Glomerular endothelial cell (primary cell): ENCODE measurements at regions not wholly inside any gene's neighbourhood (a gene's known extent, or its start where the extent isn't known, plus 50 kb on each side); places are given as distances from the start of the nearest gene placed in this dataset.

ENCODE experiments used
- DNase-seq: peaks from one replicate; pipeline ENCODE4 v3.0.0-alpha.2; 2011; ENCODE audit warnings: low read depth, low spot score; ENCODE audit errors: extremely low read depth

- no peak for DNase-seq
Observed at GRCh38 chr1:10895621-10896020, 99.2 kb upstream of the CASZ1 start.

- DNase-seq = no peak
Observed at GRCh38 chr1:10896673-10897072, 100.2 kb upstream of the CASZ1 start.

- DNase-seq = no peak
Observed at GRCh38 chr1:10897321-10897980, 101.0 kb upstream of the CASZ1 start.

DNA sequence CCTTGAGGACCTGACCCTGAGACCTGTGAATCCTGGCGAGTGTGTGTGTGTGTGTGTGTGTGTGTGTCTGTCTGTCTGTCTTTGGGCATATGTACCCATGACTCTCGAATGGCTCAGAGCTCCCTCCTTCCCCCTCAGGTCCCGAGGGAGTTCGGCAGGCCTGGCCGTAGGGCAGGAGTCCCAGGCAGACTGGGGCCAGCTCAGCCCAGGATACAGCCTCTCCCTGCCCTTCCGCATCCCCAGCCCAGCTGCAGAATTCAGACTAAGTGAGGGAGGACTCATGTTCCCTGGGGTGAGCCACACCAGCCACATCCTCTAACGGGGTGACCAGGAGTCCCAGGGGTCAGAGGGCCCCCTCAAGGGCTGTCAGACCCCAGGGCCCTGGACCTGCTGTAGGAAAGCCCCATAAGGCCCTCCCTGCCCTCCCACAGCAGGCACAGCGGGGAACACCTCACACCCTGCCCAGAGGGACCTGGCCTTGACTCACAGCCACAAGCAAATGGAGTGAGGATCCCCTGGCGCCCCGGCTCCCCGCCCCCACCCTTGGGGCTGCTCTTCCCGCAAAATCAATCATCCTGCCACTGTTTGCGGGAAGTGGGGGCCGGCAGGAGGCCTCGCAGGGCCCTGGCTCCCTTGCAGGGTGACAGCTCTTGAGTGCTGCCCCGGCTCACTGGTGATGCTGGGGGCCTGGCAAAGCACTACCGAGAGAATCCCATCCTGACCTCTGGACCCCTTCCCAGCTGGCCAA is 101.7 kb upstream of the CASZ1 start:
- DNase-seq = no peak

DNA sequence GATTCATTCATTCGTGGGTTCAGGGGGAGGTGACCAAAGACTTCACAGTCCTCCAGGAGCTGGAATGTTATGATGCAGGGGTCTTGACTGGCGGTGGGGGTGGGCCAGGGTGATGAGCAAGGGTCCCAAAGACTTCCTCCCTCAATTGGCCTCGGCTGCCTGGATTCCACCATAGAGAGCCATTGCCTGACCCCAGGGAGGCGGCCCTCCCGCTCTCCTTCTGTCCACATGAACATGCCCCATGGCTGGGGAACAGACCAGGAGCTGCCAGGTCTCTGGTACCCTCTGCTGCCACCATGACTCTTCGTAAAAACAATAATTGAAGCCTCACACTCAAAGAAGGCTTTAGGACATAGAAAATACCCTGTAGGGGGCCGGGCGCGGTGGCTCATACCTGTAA is 102.5 kb upstream of the CASZ1 start:
- DNase-seq = no peak

GRCh38 chr1:10899490-10900250 is 103.2 kb upstream of the CASZ1 start:
- no peak for DNase-seq

- no peak for DNase-seq
Observed at GRCh38 chr1:10900251-10900651, 103.8 kb upstream of the CASZ1 start.

DNA sequence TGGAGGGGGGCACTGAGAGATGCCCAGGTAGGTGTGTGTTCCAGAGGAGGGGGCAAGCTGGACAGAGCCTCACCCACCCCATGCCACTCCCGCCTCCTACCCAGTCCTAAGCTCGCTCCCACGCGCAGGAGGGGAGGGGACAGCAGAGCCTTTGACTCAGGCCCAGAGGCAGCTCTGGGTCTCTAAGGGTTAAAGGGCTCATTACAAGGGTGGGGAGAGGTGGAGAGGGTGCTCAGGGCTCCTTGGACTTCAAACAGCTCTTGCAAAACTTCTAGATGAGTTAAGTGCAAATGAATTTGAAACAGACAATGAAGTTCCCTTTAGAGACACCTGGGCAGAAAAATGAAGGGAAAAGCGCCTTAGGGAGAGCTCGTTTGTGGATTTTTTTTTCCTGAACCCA is 104.2 kb upstream of the CASZ1 start:
- no peak for DNase-seq

DNA sequence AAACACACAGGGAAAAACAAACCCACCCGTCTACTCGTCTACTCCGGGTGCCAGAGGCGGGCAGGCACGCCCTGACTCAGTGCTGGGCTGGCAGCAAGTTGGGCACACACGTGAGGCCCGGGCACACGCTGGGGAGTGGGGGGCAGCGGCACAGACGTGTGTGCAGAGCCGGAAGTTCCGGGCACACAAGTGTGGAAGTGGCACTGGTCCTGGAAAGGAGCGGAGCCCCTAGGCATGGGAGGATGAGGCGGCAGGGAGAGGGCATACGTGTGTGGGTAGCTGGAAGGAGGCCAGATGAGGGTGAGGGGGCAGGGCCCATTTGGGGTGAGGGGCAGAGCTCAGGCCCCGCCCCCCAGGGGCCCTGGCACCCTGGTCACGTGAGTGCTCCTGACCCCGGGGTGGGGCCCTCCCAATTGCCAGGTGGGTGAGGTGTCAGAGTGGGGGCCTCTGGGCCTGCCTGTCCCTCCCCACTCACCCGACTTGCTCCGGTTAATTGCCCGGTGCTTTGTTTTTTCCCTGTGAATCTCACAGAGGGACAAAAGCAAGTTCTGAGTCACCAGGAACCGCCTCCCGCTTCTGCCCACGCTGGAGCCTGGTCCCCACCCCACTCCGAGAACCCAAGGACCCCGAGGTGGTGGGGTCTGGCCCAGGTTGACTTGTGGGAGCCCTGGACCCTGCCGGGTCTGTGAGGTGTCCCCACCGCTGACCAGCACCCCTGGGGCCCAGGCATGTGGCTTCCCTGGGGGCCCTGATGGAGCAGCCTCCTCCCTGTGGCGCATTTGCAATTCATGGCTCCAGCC is 104.8 kb upstream of the CASZ1 start:
- DNase-seq = no peak

DNA sequence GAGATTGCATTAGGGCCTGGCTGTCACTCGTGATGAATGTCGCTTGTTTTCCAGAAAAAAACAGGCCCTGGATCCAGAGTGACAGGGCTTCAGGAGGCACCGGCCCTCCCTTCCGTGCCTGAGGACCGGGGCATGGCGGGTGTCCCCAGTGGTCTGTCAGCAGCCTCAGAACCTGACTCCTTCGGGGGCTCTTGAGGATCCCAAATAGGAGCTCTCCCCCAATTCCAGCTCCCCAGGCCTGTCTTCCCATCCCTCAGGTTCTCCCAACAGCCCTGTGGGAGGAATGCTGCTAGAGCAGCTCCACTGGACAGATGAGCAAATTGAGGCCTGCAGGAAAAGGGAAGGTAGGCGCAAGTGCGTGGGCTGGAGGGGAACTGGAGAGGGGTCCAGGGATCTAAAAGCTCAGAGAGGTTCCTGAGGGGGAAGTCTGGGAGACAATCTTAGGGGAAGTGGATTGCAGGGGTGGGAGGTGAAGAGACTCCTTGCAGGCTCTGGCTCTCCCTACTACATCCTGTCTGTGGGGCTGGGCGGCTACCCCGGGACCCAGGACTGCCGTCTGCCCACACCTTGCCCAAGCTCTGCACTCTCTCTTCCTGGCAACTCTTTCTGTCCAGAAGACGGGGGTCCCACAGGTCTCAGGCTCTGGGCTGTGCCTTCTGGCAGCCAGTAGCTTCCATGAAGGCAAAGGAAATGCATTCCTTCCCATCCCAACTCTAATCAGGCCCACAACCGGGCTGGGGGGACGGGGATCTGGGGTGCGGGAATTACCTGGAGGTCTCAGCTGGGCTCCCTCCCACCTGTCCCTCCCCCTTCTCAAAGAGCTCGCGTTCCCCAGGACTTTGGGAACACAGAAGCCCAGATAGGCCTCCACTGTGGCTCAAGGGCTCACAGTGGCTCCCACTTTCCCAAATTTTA is 105.7 kb upstream of the CASZ1 start:
- no peak for DNase-seq

GRCh38 chr1:10903421-10903820 is 107.0 kb upstream of the CASZ1 start:
- DNase-seq = no peak

DNA sequence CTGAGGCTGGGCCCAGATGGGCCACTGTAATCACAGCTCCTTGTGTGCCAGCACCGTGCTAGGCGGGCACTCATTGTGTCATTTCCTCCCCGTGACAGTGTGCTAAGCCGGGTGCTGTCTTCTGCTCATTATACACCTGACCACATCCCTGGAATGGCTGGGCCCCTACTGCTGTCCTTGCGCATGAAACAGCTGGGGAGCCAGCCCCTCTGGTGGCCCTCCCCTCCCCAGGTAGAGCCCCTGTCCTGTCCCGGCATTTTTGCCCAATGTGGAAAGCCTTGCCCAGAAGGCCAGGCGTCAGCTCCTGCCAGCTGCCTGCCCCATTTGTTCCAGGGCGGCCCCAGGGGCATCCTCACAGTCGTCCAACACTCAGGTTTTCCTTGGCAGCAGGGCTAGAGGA is 107.4 kb upstream of the CASZ1 start:
- DNase-seq = no peak

DNA sequence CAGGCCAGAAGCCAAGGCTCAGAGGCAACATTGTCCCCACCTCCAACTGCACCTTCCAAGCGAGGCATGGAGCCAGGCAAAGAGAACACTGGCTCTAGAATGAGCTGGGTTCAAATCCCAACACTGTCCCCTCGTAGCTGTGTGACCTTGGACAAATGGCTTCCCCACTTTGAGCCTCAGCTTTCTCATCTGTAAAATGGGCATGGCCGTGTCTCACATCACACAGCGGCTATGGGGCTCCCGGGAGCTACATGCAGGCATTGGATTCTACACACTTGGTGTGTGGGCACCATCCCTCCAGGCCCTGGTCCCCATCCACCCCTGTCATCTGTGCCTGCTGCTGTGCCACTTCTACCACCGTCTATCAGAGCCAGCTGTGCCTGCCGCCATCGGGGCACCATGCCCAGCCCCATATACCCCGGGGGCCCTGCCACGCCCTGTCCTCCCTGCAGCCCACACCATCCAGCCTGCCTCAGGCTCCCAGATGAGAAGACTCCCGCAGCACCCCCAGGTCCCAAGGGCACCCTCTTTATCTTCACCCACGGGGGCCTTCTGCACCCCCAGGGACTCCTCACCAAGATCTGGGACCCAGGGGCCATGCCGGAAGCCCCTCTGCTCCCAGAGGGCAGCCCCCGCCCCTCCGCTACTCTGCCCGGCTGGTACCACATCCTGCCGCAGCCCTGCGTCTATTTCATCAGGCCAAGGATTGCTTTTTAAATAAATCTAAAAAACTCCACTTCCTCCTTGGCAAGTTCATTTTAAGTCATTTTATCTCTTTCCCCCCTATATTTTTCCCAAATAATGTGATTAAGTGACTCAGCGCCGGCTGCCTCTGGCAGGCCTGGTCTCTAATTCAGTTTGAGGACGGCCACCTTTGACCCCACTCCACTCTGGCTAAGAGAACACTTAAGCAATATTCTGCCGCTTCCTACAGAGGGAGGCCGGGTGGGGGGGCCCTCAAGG is 107.8 kb upstream of the TARDBP start:
- DNase-seq = no peak

GRCh38 chr1:10905841-10906655 is 106.4 kb upstream of the TARDBP start:
- no peak for DNase-seq

DNA sequence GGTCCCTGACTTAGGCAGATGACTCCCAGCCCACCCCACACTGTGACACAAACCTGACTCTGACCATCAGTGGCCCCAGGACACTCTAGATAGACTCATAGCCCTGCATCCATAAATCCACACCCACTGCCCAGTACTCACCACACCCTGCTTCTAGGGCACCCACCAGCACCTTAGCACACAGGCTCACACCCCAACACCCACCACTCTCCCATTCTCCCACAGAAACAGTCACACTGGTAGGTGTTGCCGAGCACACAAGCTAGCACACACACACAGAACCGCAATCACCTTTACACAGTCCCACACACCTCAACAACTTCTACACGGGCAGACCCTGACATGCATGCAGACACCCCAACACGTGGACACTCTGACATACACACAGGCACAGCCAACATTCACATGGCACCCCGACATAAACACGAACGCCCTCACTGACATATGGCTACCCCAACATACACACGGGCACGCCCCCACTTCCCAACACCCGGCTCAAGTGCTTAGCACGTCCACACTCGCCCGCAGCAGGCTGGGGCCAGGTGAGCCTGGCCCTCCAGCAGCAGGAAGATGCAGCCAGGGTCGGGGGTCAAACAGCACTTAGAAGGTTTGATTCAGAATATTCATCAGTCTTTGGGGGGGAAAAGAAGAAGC is 105.5 kb upstream of the TARDBP start:
- DNase-seq = no peak

DNA sequence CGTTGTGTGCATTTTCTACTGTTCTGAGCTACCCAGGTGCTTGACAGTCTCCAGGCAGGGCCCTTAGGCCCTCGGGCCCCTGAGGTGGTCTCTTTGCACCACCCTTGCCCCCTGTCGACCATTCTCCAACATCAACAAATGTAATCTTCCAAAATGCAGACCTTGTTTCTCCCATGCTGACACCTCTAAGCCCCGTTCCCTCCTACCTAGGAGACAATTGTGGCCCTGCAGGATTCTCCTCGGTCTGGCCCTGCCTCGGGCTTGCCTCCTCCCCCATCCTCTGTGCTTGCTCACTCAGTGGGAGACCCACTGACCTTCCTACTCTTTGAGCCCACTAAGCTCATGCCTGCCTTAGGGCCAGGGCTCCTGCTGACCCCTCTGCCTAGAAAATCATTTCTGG is 104.2 kb upstream of the TARDBP start:
- DNase-seq = no peak
